A549 (cell line): ENCODE measurements at regions not wholly inside any gene's neighbourhood (a gene's known extent, or its start where the extent isn't known, plus 50 kb on each side); places are given as distances from the start of the nearest gene placed in this dataset.

Experiments
- ATAC-seq, 2 experiments: fragments of 200-7000 bp in 1 of 2; fragments of >200 bp in 1 of 2; cut with Nextera tagmentation in 1 of 2; cut with Tn5 transposase in 1 of 2; 3 replicates each; pipeline versions ENCODE4 v1.8.0 to v1.9.1; 2018 to 2020; ENCODE audit warnings: mild to moderate bottlenecking in 1 of 2, moderate library complexity in 1 of 2
- CTCF ChIA-PET: fragments of 300-600 bp; sonication (Branson Sonifier 250); formaldehyde crosslinking; extraction: SDS; loops from one replicate; lab custom pipeline; 2021; ENCODE audit warnings: antibody characterized with exemption, inconsistent platforms; lab: Yijun Ruan, JAX
- POLR2A ChIA-PET: fragments of 350-600 bp; formaldehyde crosslinking; extraction: SDS; loops from one replicate; lab custom pipeline; 2021; ENCODE audit warnings: antibody characterized with exemption, inconsistent platforms; lab: Yijun Ruan, JAX
- DNase-seq, 2 experiments: peaks; one replicate each; pipeline versions ENCODE4 v3.0.0 to v3.0.0-alpha.2; 2011 to 2016; ENCODE audit warnings: low read depth in 1 of 2, low spot score in 1 of 2
- FAIRE-seq: peaks from 2 replicates; lab custom pipeline; 2011; peaks lifted over from hg19 to GRCh38; lab: Jason Lieb, UNC
- H3K27ac ChIP-seq, 2 experiments: fragments of >200 bp; sonication (Bioruptor Twin); formaldehyde crosslinking; 3 replicates each; pipeline ENCODE4 v1.5.1; 2016 to 2017
- H3K4me1 ChIP-seq: fragments of >200 bp; sonication (Bioruptor Twin); formaldehyde crosslinking; 3 replicates; pipeline ENCODE4 v1.6.1; 2016
- H3K4me2 ChIP-seq: fragments of >200 bp; sonication (Bioruptor Twin); formaldehyde crosslinking; 3 replicates; pipeline ENCODE4 v1.6.1; 2016
- H3K4me3 ChIP-seq: fragments of >200 bp; sonication (Bioruptor Twin); formaldehyde crosslinking; 3 replicates; pipeline ENCODE4 v1.5.1; 2016
- H3K9me3 ChIP-seq: fragments of >200 bp; sonication (Bioruptor Twin); formaldehyde crosslinking; 3 replicates; pipeline ENCODE4 v1.6.1; 2016
- ATOH8 ChIP-seq: fragments of 250-450 bp; sonication (Bioruptor Pico); IDR thresholded peaks from 2 replicates; pipeline ENCODE4 v1.5.0; 2020; ENCODE audit warnings: low read depth, mild to moderate bottlenecking, moderate library complexity
- BCL3 ChIP-seq: fragments of >200 bp; sonication (Bioruptor Twin); formaldehyde crosslinking; IDR thresholded peaks from 3 replicates; pipeline ENCODE4 v1.6.1; 2016
- BHLHE40 ChIP-seq: IDR thresholded peaks from 2 replicates; pipeline ENCODE4 v1.6.1; 2012; ENCODE audit warnings: low read depth, low read length, inconsistent platforms
- CBX2 ChIP-seq: fragments of 200-600 bp; sonication (generic); IDR thresholded peaks from 2 replicates; pipeline ENCODE4 v1.6.1; 2016; ENCODE audit warnings: low read depth, mild to moderate bottlenecking, borderline replicate concordance
- CBX8 ChIP-seq: fragments of 200-600 bp; sonication (generic); IDR thresholded peaks from 2 replicates; pipeline ENCODE4 v1.6.1; 2016
- CEBPB ChIP-seq, 2 experiments: fragments of >200 bp in 1 of 2; sonication (Bioruptor Twin) in 1 of 2; formaldehyde crosslinking in 1 of 2; IDR thresholded peaks; 2 replicates each; pipeline ENCODE4 v1.6.1; 2012 to 2016
- CHD2 ChIP-seq: fragments of 150-350 bp; IDR thresholded peaks from 2 replicates; pipeline ENCODE4 v1.6.1; 2014; ENCODE audit warnings: low read length; ENCODE audit not compliant: partially characterized antibody
- CHD4 ChIP-seq: fragments of 200-600 bp; sonication (generic); IDR thresholded peaks from 2 replicates; pipeline ENCODE4 v1.6.1; 2016; ENCODE audit warnings: antibody characterized with exemption, mild to moderate bottlenecking, borderline replicate concordance
- EHF ChIP-seq: fragments of 250-450 bp; sonication (Bioruptor Pico); IDR thresholded peaks from 2 replicates; pipeline ENCODE4 v1.5.0; 2020; ENCODE audit warnings: mild to moderate bottlenecking
- EHMT2 ChIP-seq: fragments of 200-600 bp; sonication (generic); IDR thresholded peaks from 2 replicates; pipeline ENCODE4 v1.6.1; 2016; ENCODE audit warnings: antibody characterized with exemption, low read depth, mild to moderate bottlenecking, moderate library complexity
- ESRRA ChIP-seq: fragments of 150-350 bp; IDR thresholded peaks from 2 replicates; pipeline ENCODE4 v1.6.1; 2014; ENCODE audit warnings: mild to moderate bottlenecking, low read length, borderline replicate concordance
- GATA3 ChIP-seq: IDR thresholded peaks from 2 replicates; pipeline ENCODE4 v1.6.1; 2012; ENCODE audit warnings: borderline replicate concordance
- HOXA7 ChIP-seq: fragments of 250-450 bp; sonication (Bioruptor Pico); IDR thresholded peaks from 2 replicates; pipeline ENCODE4 v1.5.0; 2020; ENCODE audit warnings: mild to moderate bottlenecking, moderate library complexity
- HOXB13 ChIP-seq: fragments of 250-450 bp; sonication (Bioruptor Pico); IDR thresholded peaks from 2 replicates; pipeline ENCODE4 v1.5.0; 2020; ENCODE audit warnings: low read depth, mild to moderate bottlenecking, moderate library complexity
- HOXB5 ChIP-seq: fragments of 250-450 bp; sonication (Bioruptor Pico); IDR thresholded peaks from 2 replicates; pipeline ENCODE4 v1.5.0; 2020; ENCODE audit warnings: mild to moderate bottlenecking, moderate library complexity
- JUN ChIP-seq, 2 experiments: fragments of >200 bp; sonication (Bioruptor Twin); formaldehyde crosslinking; IDR thresholded peaks; 2 replicates in 1 of 2; 3 replicates in 1 of 2; pipeline ENCODE4 v1.6.1; 2016 to 2017
- JUNB ChIP-seq: fragments of >200 bp; sonication (Bioruptor Twin); formaldehyde crosslinking; IDR thresholded peaks from 2 replicates; pipeline ENCODE4 v1.6.1; 2016
- KDM1A ChIP-seq: fragments of 200-600 bp; sonication (generic); IDR thresholded peaks from 2 replicates; pipeline ENCODE4 v1.6.1; 2016; ENCODE audit warnings: low read depth, mild to moderate bottlenecking
- KDM5A ChIP-seq: fragments of 200-600 bp; sonication (generic); IDR thresholded peaks from 2 replicates; pipeline ENCODE4 v1.6.1; 2016; ENCODE audit warnings: antibody characterized with exemption, mild to moderate bottlenecking
- MAX ChIP-seq: IDR thresholded peaks from 2 replicates; pipeline ENCODE4 v1.6.1; 2012
- MAZ ChIP-seq: fragments of 150-350 bp; IDR thresholded peaks from 2 replicates; pipeline ENCODE4 v1.6.1; 2014; ENCODE audit warnings: antibody characterized with exemption, low read depth, low read length, borderline replicate concordance
- MYC ChIP-seq: IDR thresholded peaks from 2 replicates; pipeline ENCODE4 v1.6.1; 2012; ENCODE audit warnings: mild to moderate bottlenecking, inconsistent platforms, low read length, improper control_type of control experiment, borderline replicate concordance
- NPAS2 ChIP-seq: fragments of 250-450 bp; sonication (Bioruptor Pico); IDR thresholded peaks from 2 replicates; pipeline ENCODE4 v1.8.0; 2022; ENCODE audit warnings: mild to moderate bottlenecking, moderate library complexity, borderline replicate concordance
- PBX3 ChIP-seq: IDR thresholded peaks from 2 replicates; pipeline ENCODE4 v1.6.1; 2012
- POLR2AphosphoS2 ChIP-seq: conservative IDR thresholded peaks from 2 replicates; pipeline ENCODE4 v1.6.1; 2012; ENCODE audit warnings: low read length, improper control_type of control experiment, inconsistent platforms
- RAD21 ChIP-seq, 2 experiments: fragments of >200 bp in 1 of 2; sonication (Bioruptor Twin) in 1 of 2; formaldehyde crosslinking in 1 of 2; IDR thresholded peaks in 1 of 2; conservative IDR thresholded peaks in 1 of 2; 2 replicates in 1 of 2; 3 replicates in 1 of 2; pipeline ENCODE4 v1.6.1; 2012 to 2018; ENCODE audit warnings: inconsistent platforms in 1 of 2
- RARB ChIP-seq: fragments of 250-450 bp; sonication (Bioruptor Pico); IDR thresholded peaks from 2 replicates; pipeline ENCODE4 v1.8.0; 2021; ENCODE audit warnings: mild to moderate bottlenecking, moderate library complexity
- RCOR1 ChIP-seq: fragments of 150-350 bp; IDR thresholded peaks from 2 replicates; pipeline ENCODE4 v1.6.1; 2014; ENCODE audit warnings: antibody characterized with exemption, low read length, low read depth
- RFX5 ChIP-seq: fragments of 450-650 bp; IDR thresholded peaks from 2 replicates; pipeline ENCODE4 v1.7.1; 2014; ENCODE audit warnings: antibody characterized with exemption, mild to moderate bottlenecking, moderate library complexity
- RNF2 ChIP-seq: fragments of 200-600 bp; sonication (generic); IDR thresholded peaks from 2 replicates; pipeline ENCODE4 v1.6.1; 2016; ENCODE audit warnings: low read depth, mild to moderate bottlenecking, antibody characterized with exemption, moderate library complexity, borderline replicate concordance
- SREBF2 ChIP-seq: fragments of 450-650 bp; IDR thresholded peaks from 2 replicates; pipeline ENCODE4 v1.6.1; 2014; ENCODE audit warnings: mild to moderate bottlenecking, moderate library complexity
- USF2 ChIP-seq: fragments of 450-650 bp; IDR thresholded peaks from 2 replicates; pipeline ENCODE4 v1.6.1; 2014; ENCODE audit warnings: antibody characterized with exemption
- WGBS: methylation state at CpG from one replicate; pipeline ENCODE4 v1.1.6; 2017; ENCODE audit errors: missing lambda C conversion rate; 5-methylcytosine and 5-hydroxymethylcytosine counted together

GRCh38 chr12:126963825-126964224 lies 1303.1 kb upstream of the TMEM132C start:
- Histone ChIP-seq H3K4me1 (no peaks in the 10 kb centered on the region), H3K27ac (no peak overlapping the region), H3K9me3 (no peaks in the 10 kb centered on the region), H3K4me3 (no peak overlapping the region), H3K4me2 (no peak overlapping the region)
- ChIA-PET POLR2A (no interaction called here), CTCF (no interaction called here)
- ATAC-seq (no peak), DNase-seq (no peak), FAIRE-seq (no peak)
- WGBS: 6% methylated on average over 1 of the region's 1 CpG
- no peak for TF ChIP-seq HOXB5 (CRISPR knock-in tag)
- TF ChIP-seq RFX5: no peak
- TF ChIP-seq CHD4: no peak
- TF ChIP-seq KDM1A: no peak
- no peak for TF ChIP-seq JUN (IDR thresholded peaks at IDR 0.05)
- TF ChIP-seq HOXB13 (CRISPR knock-in tag): no peak
- no peak for TF ChIP-seq EHF (CRISPR knock-in tag)
- no peak for TF ChIP-seq RAD21 (conservative IDR thresholded peaks at IDR 0.05 in 1 of 2, IDR thresholded peaks at IDR 0.05 in 1 of 2)
- no peak for TF ChIP-seq RNF2
- TF ChIP-seq CBX2: no peak
- no peak for TF ChIP-seq MAZ
- no peak for TF ChIP-seq ESRRA
- TF ChIP-seq CHD2: no peak
- no peak for TF ChIP-seq CBX8

GRCh38 chr12:126966498-126966897 lies 1300.5 kb upstream of the TMEM132C start:
- H3K4me2 ChIP-seq: no peak overlapping the region
- no peaks in the 10 kb centered on the region for H3K4me1 ChIP-seq
- FAIRE-seq (no peak), ATAC-seq (no peak), DNase-seq (no peak)
- H3K4me3 ChIP-seq: no peak overlapping the region
- H3K9me3 ChIP-seq: no peaks in the 10 kb centered on the region
- TF ChIP-seq ATOH8 (CRISPR knock-in tag) (no peak), KDM5A (no peak), PBX3 (no peak), EHF (CRISPR knock-in tag) (no peak), NPAS2 (CRISPR knock-in tag) (no peak), MYC (no peak), USF2 (no peak), HOXA7 (no peak), CEBPB (IDR thresholded peaks at IDR 0.05) (no peak), EHMT2 (no peak)
- WGBS: 29% methylated on average over 3 of the region's 3 CpGs
- ChIA-PET POLR2A (no interaction called here), CTCF (interaction anchor here (0.7 to 0.9 kb wide), 2 partner anchors 16 to 383 kb away, joined by 3 read pairs; no protein-coding TSS in a partner anchor)
- H3K27ac ChIP-seq: no peak overlapping the region

GRCh38 chr12:126967152-126967551 lies 1299.8 kb upstream of the TMEM132C start:
- TF ChIP-seq BHLHE40: no peak
- no peak for TF ChIP-seq EHMT2
- no peak for TF ChIP-seq MAX
- no peak for TF ChIP-seq SREBF2
- no peak for TF ChIP-seq HOXA7
- TF ChIP-seq CEBPB (IDR thresholded peaks at IDR 0.05): no peak
- TF ChIP-seq CHD4: no peak
- no peak for TF ChIP-seq RNF2
- TF ChIP-seq JUNB: no peak
- no peak for TF ChIP-seq BCL3
- no peak for TF ChIP-seq GATA3
- TF ChIP-seq RCOR1: no peak
- TF ChIP-seq CHD2: no peak
- TF ChIP-seq CBX2: no peak
- no peak for TF ChIP-seq RARB
- no peak for TF ChIP-seq JUN (IDR thresholded peaks at IDR 0.05)
- TF ChIP-seq CBX8: no peak
- TF ChIP-seq POLR2AphosphoS2: no peak
- TF ChIP-seq, all 56 proteins: peak for 0
- CTCF ChIA-PET: interaction anchor here (0.7 to 0.9 kb wide), 2 partner anchors 16 to 383 kb away, joined by 3 read pairs; no protein-coding TSS in a partner anchor
- DNase-seq: no peak

More at GRCh38 chr12:126967152-126967551, 1299.8 kb upstream of the TMEM132C start:
- no peak overlapping the region for H3K4me2 ChIP-seq
- no peak for FAIRE-seq
- H3K4me1 ChIP-seq: no peaks in the 10 kb centered on the region
- no peak overlapping the region for H3K27ac ChIP-seq
- POLR2A ChIA-PET: no interaction called here
- ATAC-seq: no peak
- H3K9me3 ChIP-seq: no peaks in the 10 kb centered on the region
- WGBS: 19% methylated on average over 5 of the region's 5 CpGs
- H3K4me3 ChIP-seq: no peak overlapping the region
